Left lung (tissue), 4 donors: ENCODE measurements at regions not wholly inside any gene's neighbourhood (a gene's known extent, or its start where the extent isn't known, plus 50 kb on each side); places are given as distances from the start of the nearest gene placed in this dataset.
A peak's percentile ranks its signal among the peaks of the same experiment; 100 is the strongest.

ENCODE experiments used
- ATAC-seq: fragments of 200-7000 bp; cut with Tn5 transposase; one replicate; pipeline ENCODE4 v1.9.1; 2020; ENCODE audit warnings: moderate library complexity
- DNase-seq, 4 donors: peaks; one replicate each; pipeline ENCODE4 v3.0.0-alpha.2; 2013 to 2020
- H3K27ac ChIP-seq, 2 donors: fragments of 200-600 bp; sonication (generic) in 1 of 2; one replicate each; pipeline versions ENCODE4 v1.5.0 to v1.8.0; 2020 to 2021
- H3K27me3 ChIP-seq, 2 donors: fragments of 200-600 bp; sonication (generic) in 1 of 2; one replicate each; pipeline versions ENCODE4 v1.5.0 to v1.8.0; 2020 to 2021
- H3K36me3 ChIP-seq, 2 donors: fragments of 200-600 bp; sonication (generic) in 1 of 2; one replicate each; pipeline versions ENCODE4 v1.5.0 to v1.8.0; 2020 to 2021
- H3K4me1 ChIP-seq, 2 donors: fragments of 200-600 bp; one replicate each; pipeline ENCODE4 v1.8.0; 2021
- H3K4me3 ChIP-seq, 2 donors: fragments of 200-600 bp; sonication (generic) in 1 of 2; one replicate each; pipeline versions ENCODE4 v1.5.0 to v1.8.0; 2020 to 2021; ENCODE audit warnings: mild to moderate bottlenecking in 1 of 2
- H3K9me3 ChIP-seq, 2 donors: fragments of 200-600 bp; sonication (generic) in 1 of 2; one replicate each; pipeline versions ENCODE4 v1.5.0 to v1.8.0; 2020 to 2021
- CTCF ChIP-seq, 2 donors: fragments of 200-600 bp; sonication (generic) in 1 of 2; IDR thresholded peaks; one replicate each; pipeline versions ENCODE4 v1.5.0 to v1.8.0; 2021; ENCODE audit warnings: antibody characterized with exemption in 2 of 2
- intact Hi-C, 2 donors: fragments of 100-400 bp; cut with DNase I; formaldehyde crosslinking; loops; one replicate each; pipeline versions ENCODE4 v1.11.2 to v1.14.2; 2022
- donor health status: DM: no; HTN: yes; CAD: no.
- donor health status: DM: no; HTN: no; CAD: no.

- intact Hi-C loops = no loop called here
- DNase-seq = no peak
- Histone ChIP-seq H3K36me3 (no peaks in the 10 kb centered on the region), H3K27me3 (no peaks in the 10 kb centered on the region), H3K27ac (no peak overlapping the region), H3K4me1 (peaks cover 0 to 9% of the 10 kb centered on the region in 2 donors), H3K4me3 (no peak overlapping the region), H3K9me3 (peaks cover 0 to 9% of the 10 kb centered on the region in 2 donors)
- no peak for ATAC-seq
- TF ChIP-seq CTCF (IDR thresholded peaks at IDR 0.05) = no peak
Observed at GRCh38 chr1:81439046-81439823, 361.5 kb upstream of the ADGRL2 start.

- H3K36me3 ChIP-seq = no peaks in the 10 kb centered on the region
- DNase-seq = no peak
- no peaks in the 10 kb centered on the region for H3K27me3 ChIP-seq
- ATAC-seq = no peak
- peaks cover 0 to 9% of the 10 kb centered on the region in 2 donors for H3K9me3 ChIP-seq
- no peak overlapping the region for H3K4me3 ChIP-seq
- H3K27ac ChIP-seq = no peak overlapping the region
- H3K4me1 ChIP-seq = peaks cover 0 to 9% of the 10 kb centered on the region in 2 donors
- intact Hi-C loops = no loop called here
- TF ChIP-seq CTCF (IDR thresholded peaks at IDR 0.05) = no peak
Observed at GRCh38 chr1:81437649-81438048, 363.1 kb upstream of the ADGRL2 start.

- intact Hi-C loops = no loop called here
- Histone ChIP-seq H3K27ac (no peak overlapping the region), H3K4me3 (no peak overlapping the region), H3K4me1 (peaks cover 0 to 9% of the 10 kb centered on the region in 2 donors), H3K27me3 (no peaks in the 10 kb centered on the region), H3K9me3 (peaks cover 0 to 9% of the 10 kb centered on the region in 2 donors), H3K36me3 (no peaks in the 10 kb centered on the region)
- DNase-seq (no peak), ATAC-seq (no peak)
- TF ChIP-seq CTCF (IDR thresholded peaks at IDR 0.05) = no peak
Observed at GRCh38 chr1:81437213-81437612, 363.5 kb upstream of the ADGRL2 start.

GRCh38 chr1:81435175-81435574, 365.6 kb upstream of the ADGRL2 start:
- ATAC-seq (no peak), DNase-seq (no peak)
- Histone ChIP-seq H3K4me3 (no peak overlapping the region), H3K27me3 (no peaks in the 10 kb centered on the region), H3K9me3 (peaks cover 0 to 9% of the 10 kb centered on the region in 2 donors), H3K4me1 (peaks cover 0 to 16% of the 10 kb centered on the region in 2 donors), H3K27ac (peak overlapping the region in 1 of 2 donors; percentile 33), H3K36me3 (no peaks in the 10 kb centered on the region)
- intact Hi-C loops = no loop called here
- no peak for TF ChIP-seq CTCF (IDR thresholded peaks at IDR 0.05)

GRCh38 chr1:81433676-81434075, 367.1 kb upstream of the ADGRL2 start:
- no peak for TF ChIP-seq CTCF (IDR thresholded peaks at IDR 0.05)
- Histone ChIP-seq H3K4me1 (peaks cover 0 to 16% of the 10 kb centered on the region in 2 donors), H3K27me3 (no peaks in the 10 kb centered on the region), H3K36me3 (no peaks in the 10 kb centered on the region), H3K9me3 (no peaks in the 10 kb centered on the region), H3K27ac (peak overlapping the region in 1 of 2 donors; percentile 53), H3K4me3 (no peak overlapping the region)
- ATAC-seq (no peak), DNase-seq (no peak)
- intact Hi-C loops = no loop called here
